ENCODE measurements at regions not wholly inside any gene's neighbourhood (a gene's known extent, or its start where the extent isn't known, plus 50 kb on each side); places are given as distances from the start of the nearest gene placed in this dataset.

- no peak for TF ChIP-seq CTCF (IDR thresholded peaks at IDR 0.05)
- TF ChIP-seq POLR2A (IDR thresholded peaks at IDR 0.05): no peak
Observed at GRCh38 chr1:73029571-73029970, 747.2 kb upstream of the NEGR1 start.

All from testis (tissue), 2 donors.